Spinal cord (tissue), 9 donors: ENCODE measurements at regions not wholly inside any gene's neighbourhood (a gene's known extent, or its start where the extent isn't known, plus 50 kb on each side); places are given as distances from the start of the nearest gene placed in this dataset.

Experiments
- DNase-seq, 6 donors: peaks; one replicate each; pipeline versions ENCODE4 v3.0.0 to v3.0.0-alpha.2; 2013 to 2015; ENCODE audit warnings: low spot score in 6 of 6, low read depth in 4 of 6
- H3K27ac ChIP-seq: one replicate; pipeline ENCODE4 v1.5.1; 2013; ENCODE audit warnings: low read depth, low read length, control low read depth
- H3K27me3 ChIP-seq: one replicate; pipeline ENCODE4 v1.6.1; 2013; ENCODE audit warnings: low read length; ENCODE audit not compliant: control insufficient read depth, insufficient read depth
- H3K36me3 ChIP-seq: one replicate; pipeline ENCODE4 v1.6.1; 2013; ENCODE audit warnings: low read length; ENCODE audit not compliant: control insufficient read depth, insufficient read depth
- H3K4me1 ChIP-seq: one replicate; pipeline ENCODE4 v1.6.1; 2013; ENCODE audit warnings: low read length; ENCODE audit not compliant: control insufficient read depth, insufficient read depth
- H3K4me3 ChIP-seq: one replicate; pipeline ENCODE4 v1.5.1; 2013; ENCODE audit warnings: low read depth, low read length, control low read depth
- H3K9me3 ChIP-seq: one replicate; pipeline ENCODE4 v1.6.1; 2013; ENCODE audit warnings: low read length; ENCODE audit not compliant: control insufficient read depth, insufficient read depth
- WGBS: methylation state at CpG from one replicate; pipeline ENCODE4 v1.1.5; 2013; ENCODE audit warnings: missing lambda C conversion rate; ENCODE audit not compliant: insufficient coverage; 5-methylcytosine and 5-hydroxymethylcytosine counted together
- donor health status: healthy.

DNA sequence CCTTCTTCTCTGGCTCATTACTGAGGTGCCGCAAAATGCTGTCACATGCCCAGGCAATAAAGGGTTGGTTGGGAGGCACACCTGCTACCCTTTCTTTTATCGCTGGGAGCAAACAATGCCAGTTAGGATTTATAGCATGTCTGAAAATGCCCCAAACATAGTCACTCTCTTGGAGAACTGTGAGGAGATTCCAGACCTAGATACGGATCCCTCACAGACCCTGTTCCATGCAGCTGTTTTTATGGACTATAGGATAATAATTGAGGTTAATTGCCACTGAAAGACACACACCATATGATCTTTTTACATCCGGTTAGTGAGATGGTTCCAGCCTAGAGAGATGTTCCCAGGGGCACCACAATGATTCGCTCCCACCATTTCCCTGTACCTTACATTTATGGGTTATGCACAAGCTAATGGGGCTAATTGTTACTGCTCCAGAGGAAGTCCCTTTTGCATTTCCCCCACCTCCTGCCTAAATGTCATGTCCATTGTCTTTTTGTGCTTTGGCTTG, 318.1 kb downstream of the PIK3R1 start:
- no peaks in the 10 kb centered on the region for H3K36me3 ChIP-seq
- WGBS, result 14% methylated on average over 2 of the region's 5 CpGs
- H3K9me3 ChIP-seq, result no peaks in the 10 kb centered on the region
- H3K4me3 ChIP-seq, result no peak overlapping the region
- no peaks in the 10 kb centered on the region for H3K27me3 ChIP-seq
- H3K27ac ChIP-seq, result no peak overlapping the region
- peak in 3 of 6 donors; percentile 27 to 81 (median 29) for DNase-seq
- peaks cover 8% of the 10 kb centered on the region for H3K4me1 ChIP-seq

DNA sequence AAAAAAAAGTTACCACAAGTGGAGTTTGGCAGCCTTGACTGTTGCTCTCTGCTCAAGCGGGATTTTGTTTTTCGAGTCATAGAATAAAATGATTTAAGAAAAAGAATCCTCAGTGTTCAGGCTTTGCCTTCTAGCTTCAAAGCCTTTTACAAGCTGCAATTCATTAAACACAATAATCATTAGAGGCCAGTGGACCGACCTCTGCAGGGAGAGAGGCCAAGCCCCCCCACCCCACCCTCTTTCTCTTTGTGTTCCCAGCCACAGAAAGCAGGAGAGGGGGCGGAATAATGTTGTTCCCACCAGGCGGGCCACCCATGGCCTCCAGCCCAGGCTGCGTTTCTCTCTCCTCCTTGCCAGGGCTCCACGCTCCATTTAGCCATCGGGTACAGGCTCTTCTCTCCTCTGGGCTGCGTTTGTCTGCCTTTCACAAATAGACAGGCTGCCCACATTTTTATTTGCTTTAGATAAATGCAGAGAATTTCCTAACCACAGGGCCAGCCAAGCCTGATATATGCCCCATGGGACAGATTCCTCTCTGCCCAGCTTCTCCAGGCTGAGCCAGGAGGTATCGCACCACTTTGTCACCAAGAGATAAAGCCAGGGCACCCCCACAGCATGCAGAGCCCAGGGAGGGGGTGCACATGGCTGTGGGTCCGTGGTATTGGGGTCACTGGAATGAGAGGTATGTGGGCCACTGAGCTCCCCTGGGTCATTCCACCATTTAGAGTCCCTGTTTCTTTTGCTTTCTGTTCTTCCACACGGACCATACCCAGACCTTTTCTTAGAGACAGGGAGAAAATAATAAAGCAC, 318.8 kb downstream of the PIK3R1 start:
- peak; percentile 33 to 89 (median 58) for DNase-seq
- H3K27ac ChIP-seq, result peak overlapping the region; percentile 48

DNA sequence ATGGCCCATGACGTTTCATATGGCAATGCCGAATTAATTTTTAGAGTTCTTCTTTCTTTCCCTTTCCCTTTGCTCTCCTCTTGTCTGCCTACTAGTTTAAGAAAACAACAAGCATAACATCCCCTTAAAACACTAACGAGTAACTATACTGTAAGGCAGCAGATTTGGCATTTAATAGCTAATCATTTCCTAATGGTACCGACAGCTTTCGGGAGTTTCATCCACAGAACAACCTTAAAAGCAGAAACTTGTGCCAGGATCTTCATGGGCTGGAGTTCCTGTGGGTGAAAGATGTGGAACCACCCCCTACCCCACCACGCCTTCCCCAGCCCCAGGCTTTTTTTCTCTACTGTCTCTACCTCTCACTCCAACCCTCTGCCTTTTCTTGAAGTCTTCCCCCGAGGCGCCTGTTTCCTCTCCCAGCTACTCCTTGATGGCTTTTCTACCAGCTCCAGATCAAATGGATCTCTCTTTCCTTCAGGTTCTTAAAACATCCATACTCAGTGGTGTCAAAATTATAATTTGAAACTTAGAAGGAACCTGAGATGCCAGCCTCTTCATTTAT, 319.5 kb downstream of the PIK3R1 start:
- H3K27ac ChIP-seq, result peak overlapping the region; percentile 48
- no peaks in the 10 kb centered on the region for H3K27me3 ChIP-seq
- peaks cover 8% of the 10 kb centered on the region for H3K4me1 ChIP-seq
- DNase-seq, result no peak
- WGBS, result 76% methylated on average over 4 of the region's 8 CpGs
- no peaks in the 10 kb centered on the region for H3K9me3 ChIP-seq
- no peak overlapping the region for H3K4me3 ChIP-seq
- H3K36me3 ChIP-seq, result no peaks in the 10 kb centered on the region

More for the DNA sequence above, 318.8 kb downstream of the PIK3R1 start:
- no peaks in the 10 kb centered on the region for H3K9me3 ChIP-seq
- no peaks in the 10 kb centered on the region for H3K36me3 ChIP-seq
- H3K4me1 ChIP-seq, result peaks cover 8% of the 10 kb centered on the region
- no peak overlapping the region for H3K4me3 ChIP-seq
- H3K27me3 ChIP-seq, result no peaks in the 10 kb centered on the region
- WGBS, result 26% methylated on average over 6 of the region's 12 CpGs

DNA sequence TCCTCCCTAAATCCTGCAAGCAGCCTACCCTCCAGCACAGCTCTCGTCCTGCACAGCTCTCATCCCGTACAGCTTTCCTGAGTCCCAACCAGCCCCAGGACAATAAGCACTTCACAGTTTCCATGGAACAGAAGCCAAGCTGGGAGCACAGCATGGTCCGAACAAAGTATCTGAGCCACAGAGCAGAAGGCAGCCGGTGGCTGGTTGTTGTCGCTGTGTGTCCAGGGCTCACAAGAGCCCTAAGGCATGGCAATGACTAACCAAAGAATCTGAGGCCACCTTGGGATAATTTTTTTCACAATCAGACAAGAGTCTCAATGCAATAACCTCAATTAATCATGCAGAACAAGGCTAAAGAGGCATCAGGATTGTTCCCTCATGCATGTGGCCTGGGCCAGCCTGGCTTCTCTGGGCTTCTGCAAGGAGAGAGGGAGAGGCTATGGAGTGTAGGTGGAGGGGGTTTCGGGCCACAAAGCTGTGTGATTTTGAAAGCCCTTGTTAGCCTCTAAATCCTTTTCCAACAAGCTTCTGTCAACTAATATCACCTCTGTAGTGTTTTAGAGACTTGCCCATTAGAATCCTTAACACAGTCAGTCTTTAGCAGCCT, 323.4 kb downstream of the PIK3R1 start:
- no peaks in the 10 kb centered on the region for H3K27me3 ChIP-seq
- H3K36me3 ChIP-seq, result no peaks in the 10 kb centered on the region
- H3K27ac ChIP-seq, result no peak overlapping the region
- peaks cover 8% of the 10 kb centered on the region for H3K4me1 ChIP-seq
- no peak overlapping the region for H3K4me3 ChIP-seq
- 80% methylated on average over 5 of the region's 6 CpGs for WGBS
- no peaks in the 10 kb centered on the region for H3K9me3 ChIP-seq
- DNase-seq, result no peak

DNA sequence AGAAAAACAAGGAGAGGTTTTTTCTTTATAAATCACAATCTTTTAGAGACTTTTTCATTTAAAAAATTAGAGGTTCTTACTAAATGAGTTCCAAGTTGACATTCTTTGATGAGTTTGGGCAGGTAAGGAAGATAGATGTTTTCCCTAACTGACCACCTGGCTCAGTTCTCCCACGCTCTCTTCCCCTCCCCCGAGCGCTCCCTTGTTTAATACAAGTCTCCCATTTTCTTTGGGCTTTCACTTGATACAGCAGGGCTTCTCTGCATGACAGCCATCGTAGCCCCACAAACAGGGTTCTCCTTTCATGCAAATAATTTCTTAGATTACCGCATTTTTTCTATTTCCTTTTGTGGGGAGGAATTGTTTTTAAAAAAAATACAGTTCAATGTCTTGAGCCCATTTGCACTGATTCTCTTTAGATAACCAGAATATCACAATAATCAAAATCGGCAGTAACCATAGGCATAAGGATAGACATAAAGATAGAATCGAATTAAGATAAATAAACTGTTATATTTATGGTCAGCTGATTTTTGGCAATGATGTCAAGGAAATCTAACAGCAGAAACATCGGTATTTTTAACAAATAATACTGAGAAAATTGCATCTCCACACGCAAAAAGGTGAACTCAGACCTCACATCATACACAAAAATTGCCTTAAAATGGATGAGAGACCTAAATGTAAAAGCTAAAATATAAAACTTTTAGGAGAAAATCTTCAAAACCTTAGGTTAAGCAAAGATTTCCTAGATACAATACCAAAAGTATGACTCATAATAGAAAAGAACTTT, 325.4 kb downstream of the PIK3R1 start:
- DNase-seq, result no peak
- Histone ChIP-seq H3K4me1 (no peaks in the 10 kb centered on the region), H3K27ac (no peak overlapping the region), H3K9me3 (no peaks in the 10 kb centered on the region), H3K36me3 (no peaks in the 10 kb centered on the region), H3K4me3 (no peak overlapping the region), H3K27me3 (no peaks in the 10 kb centered on the region)
- WGBS, result 93% methylated on average over 3 of the region's 9 CpGs

DNA sequence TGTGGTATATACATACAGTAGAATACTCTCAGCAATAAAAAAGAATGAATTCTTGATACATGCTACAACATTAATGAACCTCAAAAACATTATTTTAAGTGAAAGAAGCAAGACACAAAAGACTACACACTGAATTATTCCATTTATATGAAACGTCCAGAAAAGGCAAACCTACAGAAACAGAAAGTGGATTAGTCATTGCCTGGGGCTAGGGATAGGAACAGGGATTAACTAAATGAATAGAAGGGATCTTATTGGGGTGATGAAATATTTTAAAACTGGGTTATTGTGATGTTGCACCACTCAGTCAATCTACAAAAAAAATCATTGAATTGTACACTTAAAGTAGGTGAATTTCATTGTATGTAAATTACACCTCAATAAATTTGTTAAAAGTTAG, 326.7 kb downstream of the PIK3R1 start:
- Histone ChIP-seq H3K4me1 (no peaks in the 10 kb centered on the region), H3K4me3 (no peak overlapping the region), H3K27ac (no peak overlapping the region), H3K9me3 (no peaks in the 10 kb centered on the region), H3K36me3 (no peaks in the 10 kb centered on the region), H3K27me3 (no peaks in the 10 kb centered on the region)
- WGBS, result no CpG with 5 or more reads among the region's 1 CpG
- DNase-seq, result no peak

DNA sequence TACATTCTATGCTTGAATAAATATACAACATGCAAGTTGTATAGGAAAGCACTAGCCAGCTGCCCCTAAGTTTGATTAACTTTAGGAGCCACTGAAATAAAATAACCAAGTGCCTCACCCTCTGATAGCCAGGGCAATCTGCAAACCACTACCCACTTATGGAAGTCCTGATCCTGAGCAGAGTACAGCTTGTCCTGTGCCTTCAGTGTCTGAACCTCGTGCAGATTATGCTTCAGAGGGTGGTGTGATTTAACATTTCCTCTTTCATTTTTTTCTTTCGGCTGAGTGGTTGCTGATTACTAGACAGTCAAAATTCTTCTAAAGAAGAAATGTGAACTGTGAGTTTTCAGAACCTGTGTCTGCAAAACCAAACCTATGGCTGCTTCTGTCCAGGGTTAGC, 327.7 kb downstream of the PIK3R1 start:
- H3K4me1 ChIP-seq, result no peaks in the 10 kb centered on the region
- H3K36me3 ChIP-seq, result no peaks in the 10 kb centered on the region
- H3K27me3 ChIP-seq, result no peaks in the 10 kb centered on the region
- no peak for DNase-seq
- H3K27ac ChIP-seq, result no peak overlapping the region
- H3K9me3 ChIP-seq, result no peaks in the 10 kb centered on the region
- H3K4me3 ChIP-seq, result no peak overlapping the region
- WGBS, result no CpG with 5 or more reads among the region's 2 CpGs

DNA sequence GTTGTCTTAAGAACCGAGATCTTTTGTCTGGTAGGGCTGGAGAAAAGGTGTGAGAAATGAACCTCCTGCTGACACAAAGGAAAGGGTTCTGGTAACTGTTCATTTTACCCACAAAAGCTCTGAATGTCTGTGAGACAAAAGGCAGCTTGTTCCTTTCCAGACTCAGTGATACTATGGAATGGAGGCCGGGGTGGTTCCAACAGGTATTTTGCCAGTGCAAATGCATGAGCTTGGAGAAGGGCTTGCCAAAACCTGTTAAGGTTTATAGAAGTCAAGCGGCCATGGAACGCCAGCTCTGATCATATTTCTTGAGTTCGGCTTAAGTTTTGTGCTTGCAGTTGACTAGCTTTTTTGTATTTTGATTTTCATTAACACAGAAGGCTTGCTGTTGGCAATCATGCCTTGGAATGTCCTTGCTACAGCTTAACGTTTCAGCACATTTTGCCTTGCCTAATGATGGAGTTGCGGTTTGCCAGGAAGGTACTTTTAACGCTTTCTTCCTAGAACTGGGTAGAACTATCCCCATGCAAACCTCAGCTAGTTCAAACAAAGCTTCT, 328.6 kb downstream of the PIK3R1 start:
- H3K27ac ChIP-seq, result no peak overlapping the region
- 78% methylated on average over 4 of the region's 8 CpGs for WGBS
- DNase-seq, result no peak

More for the DNA sequence above, 328.6 kb downstream of the PIK3R1 start:
- Histone ChIP-seq H3K4me3 (no peak overlapping the region), H3K27me3 (no peaks in the 10 kb centered on the region), H3K4me1 (no peaks in the 10 kb centered on the region), H3K36me3 (no peaks in the 10 kb centered on the region), H3K9me3 (no peaks in the 10 kb centered on the region)
